PC-3 (cell line): ENCODE measurements at regions not wholly inside any gene's neighbourhood (a gene's known extent, or its start where the extent isn't known, plus 50 kb on each side); places are given as distances from the start of the nearest gene placed in this dataset.

Experiments used
- ATAC-seq: fragments of 200-7000 bp; cut with Tn5 transposase; 2 replicates; pipeline ENCODE4 v1.9.1; 2020; ENCODE audit warnings: mild to moderate bottlenecking, moderate library complexity
- BruUV-seq: library from RNA; stranded (reverse); fragments of 400-500 nt; replicated peaks from 2 replicates; lab custom pipeline; 2021; lab: Mats Ljungman, UMichigan
- CTCF ChIA-PET: fragments of 300-600 bp; sonication (Branson Sonifier 250); formaldehyde crosslinking; loops from one replicate; lab custom pipeline; 2022; ENCODE audit warnings: antibody characterized with exemption; lab: Charles Lee
- POLR2A ChIA-PET: fragments of 300-600 bp; sonication (Branson Sonifier 250); formaldehyde crosslinking; loops from one replicate; lab custom pipeline; 2022; ENCODE audit warnings: antibody characterized with exemption; ENCODE audit not compliant: unreplicated experiment; lab: Charles Lee
- DNase-seq: peaks from one replicate; pipeline ENCODE4 v3.0.0-alpha.2; 2015
- H2AFZ ChIP-seq: fragments of 300-600 bp; sonication (generic); 2 replicates; pipeline ENCODE4 v1.6.0; 2016; ENCODE audit warnings: antibody characterized with exemption, low read length
- H3F3A ChIP-seq: fragments of 300-600 bp; sonication (generic); one replicate; pipeline ENCODE4 v1.6.0; 2017; ENCODE audit warnings: antibody characterized with exemption, low read length, control low read depth, mild to moderate bottlenecking; ENCODE audit not compliant: unreplicated experiment
- H3K27ac ChIP-seq: fragments of 300-600 bp; sonication (generic); 2 replicates; pipeline ENCODE4 v1.5.1; 2016; ENCODE audit warnings: mild to moderate bottlenecking, low read length
- H3K27me3 ChIP-seq: fragments of 300-600 bp; sonication (generic); 2 replicates; pipeline ENCODE4 v1.6.1; 2016; ENCODE audit warnings: low read length, mixed read lengths
- H3K36me3 ChIP-seq: fragments of 300-600 bp; sonication (generic); 2 replicates; pipeline ENCODE4 v1.6.1; 2016; ENCODE audit warnings: low read depth, mixed run types, low read length, mixed read lengths
- H3K4me1 ChIP-seq: fragments of 300-600 bp; sonication (generic); 2 replicates; pipeline ENCODE4 v1.5.1; 2016; ENCODE audit warnings: low read length; ENCODE audit not compliant: insufficient read depth
- H3K4me2 ChIP-seq: fragments of 300-600 bp; sonication (generic); 2 replicates; pipeline ENCODE4 v1.6.0; 2016; ENCODE audit warnings: low read length
- H3K4me3 ChIP-seq: fragments of 300-600 bp; sonication (generic); 2 replicates; pipeline ENCODE4 v1.5.1; 2016; ENCODE audit warnings: mild to moderate bottlenecking, low read length, mixed read lengths
- H3K79me2 ChIP-seq: fragments of 300-600 bp; sonication (generic); 2 replicates; pipeline ENCODE4 v1.6.1; 2017; ENCODE audit warnings: low read length, mixed read lengths
- H3K9ac ChIP-seq: fragments of 300-600 bp; sonication (generic); 2 replicates; pipeline ENCODE4 v1.6.0; 2016; ENCODE audit warnings: mild to moderate bottlenecking, low read length
- H3K9me2 ChIP-seq: fragments of 300-600 bp; sonication (generic); replicated peaks from 2 replicates; pipeline ENCODE4 v1.6.1; 2016; ENCODE audit warnings: mixed run types, low read length, mixed read lengths
- H3K9me3 ChIP-seq: fragments of 300-600 bp; sonication (generic); 2 replicates; pipeline ENCODE4 v1.6.1; 2016; ENCODE audit warnings: low read length, mixed read lengths
- H4K20me1 ChIP-seq: fragments of 300-600 bp; sonication (generic); 2 replicates; pipeline ENCODE4 v1.6.1; 2016; ENCODE audit warnings: low read length, mixed read lengths
- EZH2 ChIP-seq: fragments of 300-600 bp; sonication (generic); IDR thresholded peaks from one replicate; pipeline ENCODE4 v1.6.1; 2017; ENCODE audit warnings: antibody characterized with exemption, mild to moderate bottlenecking, low read length; ENCODE audit not compliant: unreplicated experiment
- EZH2phosphoT487 ChIP-seq: fragments of 300-600 bp; sonication (generic); IDR thresholded peaks from 2 replicates; pipeline ENCODE4 v1.6.1; 2018; ENCODE audit warnings: mild to moderate bottlenecking, antibody characterized with exemption, low read length, borderline replicate concordance
- intact Hi-C: fragments of 100-400 bp; cut with micrococcal nuclease; formaldehyde crosslinking; loops from 2 replicates; pipeline ENCODE4 v1.9.0; 2023
- TF ChIP-seq, protein P1 (sequence below): fragments of 300-600 bp; sonication (generic); conservative IDR thresholded peaks from 2 replicates; pipeline ENCODE4 v1.5.1; 2017; ENCODE audit warnings: antibody characterized with exemption, low read depth, mild to moderate bottlenecking, low read length

GRCh38 chr3:72543246-72543645, 305.0 kb downstream of the SHQ1 start:
- Histone ChIP-seq H2AFZ (no peak overlapping the region), H3K27ac (no peak overlapping the region), H3K9me3 (no peaks in the 10 kb centered on the region), H3K79me2 (no peaks in the 10 kb centered on the region), H3K9ac (no peak overlapping the region), H3F3A (no peaks in the 10 kb centered on the region), H3K4me1 (no peaks in the 10 kb centered on the region), H4K20me1 (no peaks in the 10 kb centered on the region), H3K36me3 (no peaks in the 10 kb centered on the region), H3K4me2 (no peak overlapping the region), H3K9me2 (no peaks in the 10 kb centered on the region), H3K4me3 (no peak overlapping the region), H3K27me3 (no peaks in the 10 kb centered on the region)
- intact Hi-C loops, result no loop called here
- DNase-seq (no peak), ATAC-seq (no peak)
- TF ChIP-seq, protein P1, sequence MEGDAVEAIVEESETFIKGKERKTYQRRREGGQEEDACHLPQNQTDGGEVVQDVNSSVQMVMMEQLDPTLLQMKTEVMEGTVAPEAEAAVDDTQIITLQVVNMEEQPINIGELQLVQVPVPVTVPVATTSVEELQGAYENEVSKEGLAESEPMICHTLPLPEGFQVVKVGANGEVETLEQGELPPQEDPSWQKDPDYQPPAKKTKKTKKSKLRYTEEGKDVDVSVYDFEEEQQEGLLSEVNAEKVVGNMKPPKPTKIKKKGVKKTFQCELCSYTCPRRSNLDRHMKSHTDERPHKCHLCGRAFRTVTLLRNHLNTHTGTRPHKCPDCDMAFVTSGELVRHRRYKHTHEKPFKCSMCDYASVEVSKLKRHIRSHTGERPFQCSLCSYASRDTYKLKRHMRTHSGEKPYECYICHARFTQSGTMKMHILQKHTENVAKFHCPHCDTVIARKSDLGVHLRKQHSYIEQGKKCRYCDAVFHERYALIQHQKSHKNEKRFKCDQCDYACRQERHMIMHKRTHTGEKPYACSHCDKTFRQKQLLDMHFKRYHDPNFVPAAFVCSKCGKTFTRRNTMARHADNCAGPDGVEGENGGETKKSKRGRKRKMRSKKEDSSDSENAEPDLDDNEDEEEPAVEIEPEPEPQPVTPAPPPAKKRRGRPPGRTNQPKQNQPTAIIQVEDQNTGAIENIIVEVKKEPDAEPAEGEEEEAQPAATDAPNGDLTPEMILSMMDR, result no peak
- TF ChIP-seq EZH2 (no peak), EZH2phosphoT487 (no peak)
- ChIA-PET CTCF (no interaction called here), POLR2A (no interaction called here)
- no TSS peak for BruUV-seq

GRCh38 chr3:72542781-72543180, 305.5 kb downstream of the SHQ1 start:
- no TSS peak for BruUV-seq

GRCh38 chr3:72539856-72540255, 308.4 kb downstream of the SHQ1 start:
- DNase-seq (no peak), ATAC-seq (no peak; the same call in 1 of the 2 replicates)
- ChIA-PET POLR2A (no interaction called here), CTCF (no interaction called here)
- Histone ChIP-seq H4K20me1 (no peaks in the 10 kb centered on the region), H3K79me2 (no peaks in the 10 kb centered on the region), H2AFZ (no peak overlapping the region), H3K36me3 (no peaks in the 10 kb centered on the region), H3K27ac (no peak overlapping the region), H3K9ac (no peak overlapping the region), H3K4me3 (no peak overlapping the region), H3F3A (no peaks in the 10 kb centered on the region), H3K9me3 (no peaks in the 10 kb centered on the region), H3K9me2 (no peaks in the 10 kb centered on the region), H3K27me3 (no peaks in the 10 kb centered on the region), H3K4me2 (no peak overlapping the region), H3K4me1 (no peaks in the 10 kb centered on the region)
- intact Hi-C loops, result no loop called here
- no TSS peak for BruUV-seq
- TF ChIP-seq, protein P1, result no peak
- TF ChIP-seq EZH2 (no peak), EZH2phosphoT487 (no peak)

More at GRCh38 chr3:72542781-72543180, 305.5 kb downstream of the SHQ1 start:
- ChIA-PET CTCF (no interaction called here), POLR2A (no interaction called here)
- no peaks in the 10 kb centered on the region for H3K9me2 ChIP-seq
- H3K9ac ChIP-seq, result no peak overlapping the region
- no peak overlapping the region for H3K4me3 ChIP-seq
- no peak overlapping the region for H3K4me2 ChIP-seq
- no peaks in the 10 kb centered on the region for H3K27me3 ChIP-seq
- no peak overlapping the region for H3K27ac ChIP-seq
- no peaks in the 10 kb centered on the region for H3K9me3 ChIP-seq
- H3F3A ChIP-seq, result no peaks in the 10 kb centered on the region
- H3K36me3 ChIP-seq, result no peaks in the 10 kb centered on the region
- H2AFZ ChIP-seq, result no peak overlapping the region
- DNase-seq (no peak), ATAC-seq (no peak)
- no peaks in the 10 kb centered on the region for H3K4me1 ChIP-seq
- intact Hi-C loops, result no loop called here
- TF ChIP-seq, protein P1, result no peak
- TF ChIP-seq EZH2, result no peak
- TF ChIP-seq EZH2phosphoT487, result no peak
- H4K20me1 ChIP-seq, result no peaks in the 10 kb centered on the region
- no peaks in the 10 kb centered on the region for H3K79me2 ChIP-seq
